Natural killer cell (primary cell): ENCODE measurements at regions not wholly inside any gene's neighbourhood (a gene's known extent, or its start where the extent isn't known, plus 50 kb on each side); places are given as distances from the start of the nearest gene placed in this dataset.

ENCODE experiments used
- ATAC-seq, 3 donors: fragments of 150-1000 bp in 2 of 3; fragments of 200-7000 bp in 1 of 3; cut with Tn5 transposase; 1 replicate in 1 of 3; 2 replicates in 2 of 3; pipeline ENCODE4 v1.10.0; 2021; ENCODE audit warnings: mild to moderate bottlenecking in 2 of 3, moderate library complexity in 2 of 3
- DNase-seq, 2 donors: peaks; one replicate each; pipeline versions ENCODE4 v3.0.0 to v3.0.0-alpha.2; 2013 to 2021; ENCODE audit warnings: mixed read lengths in 1 of 2
- H3K27ac ChIP-seq: one replicate; pipeline ENCODE4 v1.5.1; 2013; ENCODE audit warnings: mild to moderate bottlenecking, low read length
- H3K27me3 ChIP-seq: one replicate; pipeline ENCODE4 v1.6.1; 2013; ENCODE audit warnings: low read length; ENCODE audit not compliant: control insufficient read depth, insufficient read depth
- H3K36me3 ChIP-seq: one replicate; pipeline ENCODE4 v1.6.1; 2013; ENCODE audit warnings: low read length; ENCODE audit not compliant: control insufficient read depth, insufficient read depth
- H3K4me1 ChIP-seq: one replicate; pipeline ENCODE4 v1.6.1; 2013; ENCODE audit warnings: low read length; ENCODE audit not compliant: control insufficient read depth, insufficient read depth
- H3K4me3 ChIP-seq: one replicate; pipeline ENCODE4 v1.5.1; 2013; ENCODE audit warnings: low read length
- H3K9me3 ChIP-seq: one replicate; pipeline ENCODE4 v1.6.1; 2013; ENCODE audit warnings: low read length; ENCODE audit not compliant: control insufficient read depth, insufficient read depth
- H3K27ac Mint-ChIP-seq, 2 donors: one replicate each; pipeline ENCODE4 v1.8.0; 2022; ENCODE audit warnings: mild to moderate bottlenecking in 2 of 2, mixed read lengths in 2 of 2, moderate library complexity in 1 of 2
- H3K27me3 Mint-ChIP-seq, 2 donors: one replicate each; pipeline ENCODE4 v1.8.0; 2022; ENCODE audit warnings: low read depth in 2 of 2, mixed read lengths in 2 of 2
- H3K36me3 Mint-ChIP-seq: one replicate; pipeline ENCODE4 v1.8.0; 2022; ENCODE audit warnings: mixed read lengths
- H3K4me1 Mint-ChIP-seq, 2 donors: one replicate each; pipeline ENCODE4 v1.8.0; 2022; ENCODE audit warnings: mixed read lengths in 2 of 2
- H3K4me3 Mint-ChIP-seq: one replicate; pipeline ENCODE4 v1.8.0; 2022; ENCODE audit warnings: mild to moderate bottlenecking, moderate library complexity, mixed read lengths
- H3K9me3 Mint-ChIP-seq, 2 donors: one replicate each; pipeline ENCODE4 v1.8.0; 2022; ENCODE audit warnings: mixed read lengths in 2 of 2
- WGBS: methylation state at CpG from one replicate; pipeline ENCODE4 v1.1.7; 2013; ENCODE audit warnings: missing lambda C conversion rate; ENCODE audit not compliant: insufficient coverage; 5-methylcytosine and 5-hydroxymethylcytosine counted together
- intact Hi-C: fragments of 100-400 bp; cut with micrococcal nuclease; formaldehyde crosslinking; loops from one replicate; pipeline ENCODE4 v1.14.2; 2022
- TF ChIP-seq, protein P1 (sequence below): fragments of 200-600 bp; IDR thresholded peaks from one replicate; pipeline ENCODE4 v1.8.0; 2022; ENCODE audit warnings: antibody characterized with exemption

- WGBS: 86% methylated on average over 2 of the region's 2 CpGs
- no peak overlapping the region for H3K27ac ChIP-seq
- DNase-seq (no peak), ATAC-seq (no peak)
- H3K27me3 ChIP-seq: no peaks in the 10 kb centered on the region
- Mint-ChIP-seq H3K27me3 (no peaks in the 10 kb centered on the region), H3K9me3 (peaks cover 3 to 4% of the 10 kb centered on the region in 2 donors), H3K4me1 (no peaks in the 10 kb centered on the region), H3K4me3 (no peak overlapping the region), H3K27ac (no peak overlapping the region), H3K36me3 (no peaks in the 10 kb centered on the region)
- TF ChIP-seq, protein P1, sequence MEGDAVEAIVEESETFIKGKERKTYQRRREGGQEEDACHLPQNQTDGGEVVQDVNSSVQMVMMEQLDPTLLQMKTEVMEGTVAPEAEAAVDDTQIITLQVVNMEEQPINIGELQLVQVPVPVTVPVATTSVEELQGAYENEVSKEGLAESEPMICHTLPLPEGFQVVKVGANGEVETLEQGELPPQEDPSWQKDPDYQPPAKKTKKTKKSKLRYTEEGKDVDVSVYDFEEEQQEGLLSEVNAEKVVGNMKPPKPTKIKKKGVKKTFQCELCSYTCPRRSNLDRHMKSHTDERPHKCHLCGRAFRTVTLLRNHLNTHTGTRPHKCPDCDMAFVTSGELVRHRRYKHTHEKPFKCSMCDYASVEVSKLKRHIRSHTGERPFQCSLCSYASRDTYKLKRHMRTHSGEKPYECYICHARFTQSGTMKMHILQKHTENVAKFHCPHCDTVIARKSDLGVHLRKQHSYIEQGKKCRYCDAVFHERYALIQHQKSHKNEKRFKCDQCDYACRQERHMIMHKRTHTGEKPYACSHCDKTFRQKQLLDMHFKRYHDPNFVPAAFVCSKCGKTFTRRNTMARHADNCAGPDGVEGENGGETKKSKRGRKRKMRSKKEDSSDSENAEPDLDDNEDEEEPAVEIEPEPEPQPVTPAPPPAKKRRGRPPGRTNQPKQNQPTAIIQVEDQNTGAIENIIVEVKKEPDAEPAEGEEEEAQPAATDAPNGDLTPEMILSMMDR: no peak
- no peaks in the 10 kb centered on the region for H3K4me1 ChIP-seq
- H3K9me3 ChIP-seq: no peaks in the 10 kb centered on the region
- no peaks in the 10 kb centered on the region for H3K36me3 ChIP-seq
- no peak overlapping the region for H3K4me3 ChIP-seq
- intact Hi-C loops: no loop called here
These were observed 213.9 kb upstream of the STXBP5 start for GRCh38 chr6:146990284-146990683.

- 86% methylated on average over 6 of the region's 11 CpGs for WGBS
- intact Hi-C loops: no loop called here
- no peak for ATAC-seq
- Mint-ChIP-seq H3K9me3 (peaks cover 3 to 4% of the 10 kb centered on the region in 2 donors), H3K4me3 (no peak overlapping the region), H3K27me3 (no peaks in the 10 kb centered on the region), H3K27ac (no peak overlapping the region), H3K36me3 (no peaks in the 10 kb centered on the region), H3K4me1 (no peaks in the 10 kb centered on the region)
- H3K36me3 ChIP-seq: no peaks in the 10 kb centered on the region
- TF ChIP-seq, protein P1: no peak
- H3K27ac ChIP-seq: no peak overlapping the region
- no peak for DNase-seq
- no peaks in the 10 kb centered on the region for H3K27me3 ChIP-seq
- H3K9me3 ChIP-seq: no peaks in the 10 kb centered on the region
- no peaks in the 10 kb centered on the region for H3K4me1 ChIP-seq
- no peak overlapping the region for H3K4me3 ChIP-seq
These were observed 213.1 kb upstream of the STXBP5 start for GRCh38 chr6:146990821-146991798.

GRCh38 chr6:146997062-146997461 lies 207.2 kb upstream of the STXBP5 start:
- ATAC-seq (no peak), DNase-seq (no peak)
- no peak overlapping the region for H3K27ac ChIP-seq
- H3K4me3 Mint-ChIP-seq: no peak overlapping the region
- no peaks in the 10 kb centered on the region for H3K27me3 ChIP-seq
- H3K9me3 Mint-ChIP-seq: peaks cover under 1 to 3% of the 10 kb centered on the region in 2 donors
- no peaks in the 10 kb centered on the region for H3K9me3 ChIP-seq
- intact Hi-C loops: no loop called here
- WGBS: 92% methylated on average over 1 of the region's 1 CpG
- TF ChIP-seq, protein P1: no peak
- no peaks in the 10 kb centered on the region for H3K27me3 Mint-ChIP-seq
- H3K4me1 ChIP-seq: no peaks in the 10 kb centered on the region
- H3K4me3 ChIP-seq: no peak overlapping the region
- H3K4me1 Mint-ChIP-seq: no peaks in the 10 kb centered on the region
- no peaks in the 10 kb centered on the region for H3K36me3 ChIP-seq
- no peaks in the 10 kb centered on the region for H3K36me3 Mint-ChIP-seq
- no peak overlapping the region for H3K27ac Mint-ChIP-seq
